Hippocampal formation (tissue), 2 donors: ENCODE measurements at regions not wholly inside any gene's neighbourhood (a gene's known extent, or its start where the extent isn't known, plus 50 kb on each side); places are given as distances from the start of the nearest gene placed in this dataset.
"Not testable (repeated sequence)": the region's sequence is repeated elsewhere in the genome, so short reads cannot be mapped to it uniquely, and the experiment has no call there.

ENCODE experiments used
- DNase-seq, 2 donors: peaks; one replicate each; lab custom pipeline; 2025; lab: John Stamatoyannopoulos, UW

DNA sequence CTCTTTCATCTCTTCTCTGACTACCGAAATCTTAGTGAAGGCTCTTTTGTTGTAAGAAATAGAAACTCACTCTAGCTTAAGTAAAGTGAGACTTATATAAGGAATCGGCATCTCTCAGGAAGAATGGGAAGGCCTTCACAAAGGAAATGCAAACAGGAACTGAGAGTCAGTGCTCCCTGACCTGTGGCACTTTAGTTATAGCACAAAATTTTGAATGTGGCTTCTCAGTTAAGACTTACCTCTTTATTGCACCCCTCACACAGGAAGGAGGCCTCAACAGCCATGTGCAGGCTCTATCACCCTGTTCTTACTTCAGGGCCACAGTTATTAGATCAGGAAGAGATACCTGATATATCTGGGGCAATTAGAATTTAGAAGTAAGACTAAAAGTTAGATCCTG lies 224.7 kb upstream of the EGLN3 start:
- DNase-seq, result no peak

DNA sequence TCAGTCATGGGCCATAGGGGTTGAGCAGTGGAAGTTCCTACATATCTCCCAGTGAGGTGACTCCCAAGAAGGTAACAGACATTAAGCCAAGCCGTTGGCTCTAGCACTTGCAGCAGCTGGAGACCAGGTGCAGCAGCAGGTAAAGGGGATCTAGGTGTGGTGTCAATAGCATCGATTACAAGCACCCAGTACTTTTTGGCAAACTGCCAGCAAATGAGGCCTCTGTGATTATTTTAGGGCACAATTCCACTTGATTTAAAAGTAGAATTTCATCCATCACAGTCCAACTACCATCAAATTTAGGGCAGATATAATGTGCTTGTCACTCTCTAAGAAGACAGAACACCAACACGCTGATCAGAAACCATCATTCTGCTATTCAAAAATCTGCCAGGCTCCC lies 224.1 kb upstream of the EGLN3 start:
- DNase-seq, result no peak

DNA sequence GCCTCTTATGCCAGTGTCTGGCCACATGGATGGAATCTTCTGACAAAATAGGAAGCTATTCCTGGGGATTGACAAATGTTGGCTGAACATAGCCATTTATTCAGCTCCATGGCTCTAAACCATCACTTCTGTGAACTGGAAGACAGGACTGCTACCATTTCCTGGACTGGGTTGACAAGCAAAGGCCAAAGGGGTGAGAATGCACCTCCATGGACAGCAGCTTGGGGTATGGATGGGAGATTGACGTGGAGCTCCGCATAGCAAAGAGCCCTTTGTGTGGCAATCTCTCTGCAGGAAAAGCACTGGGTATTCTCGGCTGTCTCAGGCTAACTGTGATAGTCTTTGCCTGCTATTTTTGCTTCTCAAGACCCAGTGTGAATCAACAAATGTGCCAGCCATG lies 223.0 kb upstream of the EGLN3 start:
- DNase-seq, result no peak

DNA sequence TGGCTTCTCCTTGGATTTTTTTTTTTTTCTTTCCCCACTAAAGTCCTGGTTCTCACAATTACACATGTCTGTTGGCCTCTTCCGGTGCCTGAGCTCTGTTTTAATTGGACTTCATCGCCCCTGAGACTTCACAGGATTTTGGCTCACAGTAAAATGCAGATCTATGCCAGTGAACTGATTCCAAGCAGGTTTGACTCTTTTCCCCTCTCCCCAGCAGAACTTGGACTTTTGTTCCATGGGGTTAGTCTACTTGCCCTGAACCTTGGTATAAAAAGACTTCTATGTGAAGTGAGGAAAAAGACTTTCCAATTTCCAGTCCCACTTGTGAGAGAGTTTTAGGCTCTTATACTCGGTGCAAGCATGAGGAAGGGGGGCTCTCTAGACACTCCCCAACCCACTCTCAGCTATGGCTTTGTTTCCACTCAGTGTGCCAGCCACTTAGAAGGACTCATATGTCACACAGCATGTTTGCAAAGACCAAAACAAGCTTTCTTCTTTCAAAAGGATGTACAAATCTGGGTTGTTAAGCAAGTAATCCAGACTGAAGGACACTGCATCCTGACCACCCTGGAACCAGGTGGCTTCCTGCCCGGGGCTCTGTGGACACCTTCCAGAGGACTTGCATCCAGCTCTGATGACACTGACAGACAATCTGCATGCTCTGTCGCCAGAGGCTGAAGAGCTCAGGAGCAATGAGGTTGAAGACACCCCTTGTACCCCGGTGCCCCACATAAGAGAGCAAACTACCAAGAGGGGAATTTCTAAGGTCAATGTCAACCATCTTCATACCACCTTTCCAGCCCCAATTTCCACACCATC lies 221.9 kb upstream of the EGLN3 start:
- DNase-seq, result no peak

DNA sequence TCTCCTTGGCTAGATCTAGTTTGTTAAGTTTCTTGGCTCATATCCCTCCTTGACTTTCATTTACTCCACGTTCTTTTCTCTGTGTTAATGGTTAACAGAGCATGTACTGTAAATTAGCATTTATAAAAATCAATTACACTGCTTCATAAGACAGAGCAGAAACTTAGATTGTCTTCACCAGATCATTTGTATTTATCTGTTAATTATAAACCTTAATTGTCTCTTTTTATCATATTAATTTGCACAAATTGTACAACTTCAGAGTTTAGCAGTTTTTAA lies 221.2 kb upstream of the EGLN3 start:
- DNase-seq, result no peak

DNA sequence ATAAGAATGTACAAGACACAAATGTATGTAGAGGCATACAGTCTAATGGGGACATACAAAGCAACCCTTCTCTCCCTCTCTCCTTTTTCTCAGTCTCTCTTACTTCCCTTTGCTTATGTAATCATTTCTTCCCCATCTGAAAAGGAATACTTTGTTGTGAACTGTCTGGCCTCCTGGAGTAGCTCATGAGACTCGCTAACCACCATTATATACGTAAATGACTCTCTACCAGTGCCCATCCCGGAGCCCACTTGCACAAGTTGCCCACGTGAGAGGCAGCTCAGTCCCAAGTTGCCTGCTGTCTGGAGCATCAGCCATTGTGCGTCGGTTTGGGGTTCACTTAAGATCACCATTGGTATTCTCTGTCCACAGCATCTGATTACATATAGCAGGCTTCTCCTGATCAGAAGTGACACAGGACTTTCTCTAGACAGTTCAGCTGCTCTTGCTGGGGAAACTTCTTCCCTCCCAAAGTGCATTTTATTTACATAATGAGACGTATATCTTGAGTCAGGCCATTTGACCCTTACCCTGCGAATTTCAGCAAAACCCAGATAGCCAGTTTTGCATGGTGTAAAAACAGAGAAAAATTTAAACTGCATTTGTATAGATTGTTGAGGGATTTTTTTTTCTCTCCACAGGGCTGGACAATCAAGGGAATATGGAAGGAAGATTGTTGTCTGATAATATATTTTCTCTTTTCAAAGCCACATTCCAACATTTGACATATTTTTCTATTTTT lies 220.7 kb upstream of the EGLN3 start:
- no peak for DNase-seq

DNA sequence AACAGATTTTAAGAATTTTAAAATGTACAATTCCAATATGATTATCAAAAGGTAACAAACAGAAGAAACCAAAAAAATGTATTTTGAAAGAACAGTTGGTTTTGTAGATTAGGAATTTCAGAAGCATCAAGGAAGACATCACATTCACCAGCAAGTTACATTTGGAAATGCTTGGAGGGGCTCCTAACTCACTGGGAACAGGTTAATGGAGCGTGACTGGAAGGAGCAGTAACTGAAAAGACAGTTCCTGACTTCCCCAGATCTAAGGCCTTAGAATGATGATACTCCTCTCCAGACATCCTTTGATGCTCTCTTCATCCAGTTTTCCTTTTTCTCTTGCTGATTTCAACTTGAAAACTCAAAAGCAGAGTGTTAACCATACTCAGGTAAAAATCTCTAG lies 220.0 kb upstream of the EGLN3 start:
- no peak for DNase-seq

DNA sequence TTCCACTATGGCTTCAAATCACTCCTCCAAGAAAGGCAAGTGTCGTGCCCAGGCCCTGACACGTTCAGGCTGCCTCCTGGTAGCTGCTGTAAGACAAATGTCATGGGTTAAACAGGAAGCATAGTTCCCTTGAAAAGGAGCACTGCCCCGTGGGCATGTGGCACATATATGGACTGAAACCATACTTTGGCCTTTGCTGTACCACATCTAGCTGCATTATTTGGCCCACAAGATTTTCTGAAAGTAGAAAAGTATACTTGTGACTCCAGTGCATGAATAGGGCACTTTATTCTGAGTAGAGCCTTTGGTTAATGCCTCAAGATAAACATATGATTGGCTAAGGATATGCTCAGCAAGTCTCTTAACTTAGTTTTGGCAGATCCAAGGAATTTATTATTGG lies 218.7 kb upstream of the EGLN3 start:
- DNase-seq, result no peak

DNA sequence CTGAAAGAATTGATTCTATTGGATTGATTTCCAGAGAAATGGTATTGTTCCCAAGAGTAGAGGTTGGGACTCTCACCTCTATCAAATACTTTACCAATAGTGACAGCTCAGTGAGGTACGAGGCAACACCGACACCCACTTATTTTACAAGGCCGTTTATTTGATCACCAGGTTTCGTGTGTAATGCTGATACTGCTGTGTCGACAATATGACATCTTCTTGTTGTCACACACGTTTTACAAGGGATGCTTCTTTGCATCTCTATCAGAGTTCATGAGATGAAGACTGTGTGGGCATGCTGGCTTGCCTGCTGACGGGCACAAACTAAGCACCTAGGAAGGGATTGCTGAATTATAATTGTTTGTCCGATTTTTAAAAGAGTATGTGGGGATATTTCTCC lies 217.8 kb upstream of the EGLN3 start:
- DNase-seq, result no peak

DNA sequence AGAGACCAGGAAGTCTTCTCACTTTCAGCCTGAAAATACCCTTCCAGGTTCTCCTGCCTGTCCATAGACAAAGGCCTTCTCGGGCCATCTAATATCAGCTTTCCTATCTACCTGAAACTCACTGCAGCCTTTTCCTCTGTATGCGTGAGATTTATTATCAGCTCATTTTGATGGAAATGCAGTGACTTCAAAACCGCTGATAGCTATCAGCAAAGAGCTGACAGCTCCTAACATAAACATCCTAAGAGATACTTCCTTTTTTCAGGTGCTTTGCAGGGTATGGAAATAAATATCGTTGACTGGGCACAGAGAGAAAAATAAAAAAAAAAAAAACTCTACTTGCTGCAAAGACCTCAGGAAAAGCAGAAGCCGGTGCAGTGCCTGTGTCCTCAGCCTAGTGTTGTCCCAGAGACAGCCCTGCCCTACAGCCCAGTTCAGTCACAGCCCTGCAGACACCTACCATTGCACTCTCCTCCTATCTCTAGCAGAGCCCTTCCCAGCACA lies 215.0 kb upstream of the EGLN3 start:
- no peak for DNase-seq

DNA sequence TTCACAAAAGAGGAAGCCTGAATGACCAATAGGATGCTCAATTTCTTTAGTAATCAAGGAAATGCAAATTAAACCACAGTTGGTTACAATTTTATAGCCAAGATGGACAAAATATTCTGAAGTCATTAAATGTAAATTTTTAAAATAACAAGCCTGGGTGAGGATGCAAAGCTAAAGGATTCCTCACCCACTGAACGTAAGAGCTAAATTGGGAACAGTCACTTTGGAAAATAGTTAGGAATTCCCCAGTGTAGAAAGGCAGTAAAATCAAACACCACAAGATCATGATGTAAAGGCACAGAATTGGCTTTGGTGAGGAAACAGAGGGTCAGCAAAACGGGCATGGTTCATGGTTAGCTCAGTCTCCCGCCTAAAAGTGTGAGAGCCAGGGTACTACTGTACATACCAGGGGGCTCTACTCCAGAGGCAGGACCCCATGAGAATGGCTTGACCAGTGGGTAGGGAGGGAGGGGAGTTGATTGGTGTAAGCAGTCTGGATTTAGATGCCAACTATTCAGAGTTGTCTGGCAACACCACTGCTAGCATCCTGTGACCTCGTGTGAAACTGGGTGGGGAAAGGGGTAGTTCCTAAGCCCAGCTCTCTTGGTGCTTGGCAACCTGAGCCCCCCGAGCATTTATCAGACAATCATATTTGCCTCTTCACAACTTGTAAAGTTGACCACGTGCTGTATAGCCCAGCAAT lies 213.4 kb upstream of the EGLN3 start:
- DNase-seq, result no peak

DNA sequence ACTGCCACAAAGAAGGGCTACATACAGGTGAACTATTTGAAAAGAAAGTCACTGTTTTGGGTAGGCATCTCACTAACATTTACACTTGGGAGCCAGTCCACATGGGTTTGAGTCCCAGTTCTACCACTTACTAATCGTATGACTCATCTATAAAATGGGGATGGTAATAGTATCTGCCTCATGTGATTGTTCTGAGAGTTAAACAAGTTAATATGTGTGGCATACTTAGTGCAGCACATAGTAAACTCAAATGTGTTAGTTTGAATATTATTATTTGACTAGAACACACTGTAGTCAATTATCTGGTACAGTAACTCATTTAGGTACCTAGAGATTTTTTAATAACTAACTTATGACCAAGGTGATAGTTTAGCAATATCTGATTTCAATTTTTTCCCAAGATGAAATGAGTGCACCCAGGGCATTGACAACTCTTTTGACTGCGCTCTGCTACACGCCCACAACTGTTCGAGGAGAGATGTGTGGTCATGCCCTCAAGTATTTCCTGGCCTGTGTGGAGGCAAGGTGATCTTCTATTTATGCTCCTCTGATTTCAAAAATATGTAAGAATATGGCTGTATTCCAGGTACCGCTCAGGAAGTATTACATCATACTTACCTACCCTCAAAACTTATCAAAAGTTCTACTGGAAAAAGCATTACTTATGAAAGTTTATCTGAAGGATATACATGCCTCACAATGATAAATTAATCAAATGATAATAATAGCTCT lies 210.6 kb upstream of the EGLN3 start:
- no peak for DNase-seq

DNA sequence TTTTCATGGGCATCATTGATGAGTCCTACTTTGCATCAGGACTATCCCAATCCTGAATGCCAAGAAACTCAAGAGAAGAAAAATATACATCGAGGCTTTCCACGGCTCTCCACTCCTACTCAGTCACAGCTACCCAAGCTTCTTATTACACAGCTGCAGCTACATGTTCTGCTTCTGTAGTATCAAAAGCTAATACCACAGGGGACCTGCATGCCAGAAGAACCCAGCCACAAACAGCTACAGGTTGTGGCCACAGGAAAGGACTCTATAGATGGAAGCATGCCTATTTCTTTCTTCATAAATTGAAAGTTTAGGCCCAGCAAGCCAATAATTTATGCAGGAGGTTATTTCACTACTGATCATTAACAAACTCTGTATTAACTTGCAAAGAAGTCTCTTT lies 209.7 kb upstream of the EGLN3 start:
- no peak for DNase-seq

DNA sequence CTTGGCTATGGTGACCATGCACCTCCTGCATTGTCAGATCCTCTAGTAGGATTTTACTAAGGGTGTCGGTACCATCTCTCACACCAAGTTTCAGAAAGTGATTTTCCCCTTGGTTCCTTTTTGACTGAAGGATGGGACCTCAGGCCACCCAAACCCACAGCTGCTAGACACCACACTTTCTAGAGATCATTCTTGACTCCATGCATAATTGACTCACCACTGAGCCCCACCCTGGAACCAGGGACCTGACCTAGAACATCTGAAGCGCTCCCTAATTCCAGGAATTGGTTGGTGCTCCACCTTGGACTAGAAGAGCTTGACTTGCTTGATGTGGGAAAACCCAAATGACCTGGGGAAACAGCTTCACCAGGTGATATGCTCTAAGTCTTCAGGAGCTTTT lies 206.8 kb upstream of the EGLN3 start:
- DNase-seq, result no peak

DNA sequence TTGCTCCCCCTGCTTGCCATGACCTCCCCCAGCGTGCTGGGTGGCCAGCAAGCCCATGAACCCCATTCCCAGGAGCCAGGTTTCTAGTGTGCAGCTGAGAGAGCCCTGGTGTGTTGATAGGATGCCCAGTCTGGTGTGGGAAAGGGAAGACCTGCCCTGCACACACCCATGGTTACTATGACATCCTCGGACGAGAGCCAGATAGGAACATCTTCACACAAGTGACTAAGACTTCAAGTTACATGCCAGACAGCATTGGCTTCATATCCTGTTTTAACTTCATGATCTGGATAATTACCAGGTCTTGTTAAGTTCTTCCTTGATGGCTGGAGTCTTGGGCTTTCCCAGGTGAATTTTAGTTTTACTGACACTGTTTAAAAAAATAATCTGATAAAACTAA lies 196.6 kb upstream of the EGLN3 start:
- no peak for DNase-seq

DNA sequence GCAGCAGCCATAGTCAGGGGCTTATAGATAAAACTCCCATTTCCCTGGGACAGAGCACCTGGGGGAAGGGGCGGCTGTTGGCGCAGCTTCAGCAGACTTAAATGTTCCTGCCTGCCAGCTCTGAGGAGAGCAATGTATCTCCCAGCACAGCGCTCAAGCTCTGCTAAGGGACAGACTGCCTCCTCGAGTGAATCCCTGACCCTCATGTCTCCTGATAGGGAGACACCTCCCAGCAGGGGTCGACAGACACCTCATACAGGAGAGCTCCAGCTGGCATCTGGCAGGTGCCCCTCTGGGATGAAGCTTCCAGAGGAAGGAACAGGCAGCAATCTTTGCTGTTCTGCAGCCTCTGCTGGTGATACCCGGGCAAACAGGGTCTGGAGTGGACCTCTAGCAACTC lies 189.3 kb upstream of the EGLN3 start:
- not testable (repeated sequence) for DNase-seq

DNA sequence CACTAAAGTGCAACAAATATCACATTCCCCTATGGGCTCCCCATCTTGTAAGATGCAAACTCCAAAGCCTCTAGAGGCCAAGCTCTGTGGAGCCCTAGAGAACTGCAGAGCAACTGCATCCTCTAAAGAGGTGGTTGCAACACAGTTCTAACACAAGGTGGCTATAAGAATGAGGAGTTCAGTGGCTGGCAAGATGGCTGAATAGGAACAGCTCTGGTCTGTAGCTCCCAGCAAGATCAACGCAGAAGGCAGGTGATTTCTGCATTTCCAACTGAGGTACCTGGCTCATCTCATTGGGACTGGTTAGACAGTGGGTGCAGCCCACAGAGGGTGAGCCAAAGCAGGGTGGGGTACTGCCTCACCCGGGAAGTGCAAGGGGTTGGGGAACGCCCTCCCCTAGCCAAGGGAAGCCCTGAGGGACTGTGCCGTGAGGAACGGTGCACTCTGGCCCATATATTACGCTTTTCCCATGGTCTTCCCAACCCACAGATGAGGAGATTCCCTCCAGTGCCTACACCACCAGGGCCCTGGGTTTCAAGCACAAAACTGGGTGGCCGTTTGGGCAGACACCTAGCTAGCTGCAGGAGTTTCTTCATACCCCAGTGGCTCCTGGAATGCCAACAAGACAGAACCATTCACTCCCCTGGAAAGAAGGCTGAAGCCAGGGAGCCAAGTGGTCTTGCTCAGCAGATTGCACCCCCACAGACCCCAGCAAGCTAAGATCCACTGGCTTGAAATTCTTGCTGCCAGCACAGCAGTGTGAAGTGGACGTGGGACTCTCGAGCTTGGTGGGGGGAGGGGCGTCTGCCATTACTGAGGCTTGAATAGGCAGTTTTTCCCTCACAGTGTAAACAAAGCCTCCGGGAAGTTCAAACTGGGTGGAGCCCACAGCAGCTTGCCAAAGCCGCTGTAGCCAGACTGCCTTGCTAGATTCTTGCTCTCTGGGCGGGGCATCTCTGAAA lies 188.6 kb upstream of the EGLN3 start:
- not testable (repeated sequence) for DNase-seq

DNA sequence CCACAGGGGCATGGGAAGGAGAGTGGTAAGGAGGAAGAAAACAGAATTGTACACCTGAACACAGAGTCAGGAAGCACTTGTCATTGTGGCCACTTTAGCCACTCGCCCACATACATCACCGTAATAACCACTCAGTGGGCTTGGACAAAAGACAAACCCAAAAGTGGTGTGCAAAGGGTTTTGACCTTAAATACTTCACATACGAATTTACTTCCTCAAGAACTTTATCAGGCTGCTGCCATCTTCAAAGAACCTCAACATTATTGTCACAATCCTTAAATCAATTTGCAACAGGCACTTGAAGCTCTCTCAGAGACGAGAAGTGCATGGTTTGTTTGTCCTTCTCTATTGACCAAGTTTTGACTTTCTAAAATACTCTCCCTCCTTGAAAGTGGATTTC lies 187.3 kb upstream of the EGLN3 start:
- DNase-seq, result no peak

DNA sequence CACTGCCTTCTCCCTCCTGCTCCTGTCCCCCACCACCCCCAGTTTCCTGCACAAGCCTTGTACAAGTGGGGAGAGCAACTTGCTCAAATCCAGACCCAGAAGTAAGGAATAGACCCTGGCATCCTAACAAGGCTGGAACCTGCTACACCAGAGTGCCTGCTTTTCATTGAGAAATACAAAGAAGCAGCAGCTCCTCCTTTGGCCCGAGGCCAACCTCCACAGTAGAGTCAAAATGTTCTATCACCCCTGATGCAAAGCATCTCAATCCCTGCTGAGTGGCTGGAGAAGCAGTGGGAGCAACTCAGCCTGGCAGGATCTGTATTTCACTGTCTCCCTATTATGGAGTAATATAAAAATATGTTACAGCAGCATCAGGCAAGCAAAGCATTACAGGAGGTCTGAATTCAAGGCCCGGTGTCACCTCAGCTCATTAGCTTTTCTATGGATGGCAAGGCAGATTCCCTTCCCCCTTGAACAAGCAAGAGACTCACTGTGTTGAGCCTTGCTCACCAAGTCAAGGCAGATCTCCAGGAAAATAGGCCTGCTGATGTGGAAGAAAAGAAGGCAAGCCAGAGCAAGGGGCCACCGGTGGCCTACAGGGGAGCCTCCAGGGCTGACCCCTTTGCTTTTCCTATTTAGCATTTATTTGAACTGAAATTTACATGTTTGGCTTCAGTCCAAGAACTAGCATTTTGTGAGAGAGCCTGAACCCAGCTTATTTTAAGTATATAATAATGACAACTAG lies 186.3 kb upstream of the EGLN3 start:
- DNase-seq, result no peak

DNA sequence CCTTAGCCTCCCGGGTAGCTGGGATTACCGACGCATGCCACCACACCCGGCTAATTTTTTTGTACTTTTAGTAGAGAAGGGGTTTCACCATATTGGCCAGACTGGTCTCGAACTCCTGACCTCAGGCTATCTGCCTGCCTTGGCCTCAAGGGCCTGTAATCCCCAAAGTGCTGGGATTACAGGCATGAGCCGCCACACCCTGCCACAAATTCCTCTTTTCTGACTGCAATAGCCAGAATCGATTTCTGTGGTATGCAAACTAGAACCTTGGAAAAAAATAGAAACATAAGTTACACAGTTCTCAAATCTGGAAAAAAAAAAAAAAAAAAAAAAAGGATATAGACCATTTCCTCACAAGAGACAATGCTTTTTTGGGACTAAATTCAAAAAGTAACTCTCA lies 184.6 kb upstream of the EGLN3 start:
- DNase-seq, result no peak
